Hematopoietic multipotent progenitor cell (in vitro differentiated cells): ENCODE measurements at regions not wholly inside any gene's neighbourhood (a gene's known extent, or its start where the extent isn't known, plus 50 kb on each side); places are given as distances from the start of the nearest gene placed in this dataset.
"Not testable (repeated sequence)": the region's sequence is repeated elsewhere in the genome, so short reads cannot be mapped to it uniquely, and the experiment has no call there.

Experiments used
- DNase-seq, 3 donors: peaks; one replicate each; pipeline ENCODE4 v3.0.0-alpha.2; 2011 to 2015; ENCODE audit warnings: low read depth in 2 of 3, low spot score in 2 of 3

- no peak for DNase-seq
Measured at GRCh38 chr3:177447938-177448337, 250.7 kb upstream of the TBL1XR1 start.

GRCh38 chr3:177448987-177449359 lies 251.7 kb upstream of the TBL1XR1 start:
- DNase-seq, result peak in 1 of 3 donors; percentile 40

GRCh38 chr3:177449360-177450006 lies 252.2 kb upstream of the TBL1XR1 start:
- peak in 1 of 3 donors; percentile 15 for DNase-seq

GRCh38 chr3:177451301-177451750 lies 254.0 kb upstream of the TBL1XR1 start:
- no peak for DNase-seq

GRCh38 chr3:177451864-177452830 lies 254.9 kb upstream of the TBL1XR1 start:
- no peak for DNase-seq

GRCh38 chr3:177452831-177453450 lies 255.7 kb upstream of the TBL1XR1 start:
- DNase-seq, result no peak

GRCh38 chr3:177453451-177453844 lies 256.2 kb upstream of the TBL1XR1 start:
- no peak for DNase-seq

- not testable (repeated sequence) for DNase-seq
Measured at GRCh38 chr3:177457204-177457603, 259.9 kb upstream of the TBL1XR1 start.

- DNase-seq, result no peak
Measured at GRCh38 chr3:177459401-177459800, 262.1 kb upstream of the TBL1XR1 start.

GRCh38 chr3:177460047-177460446 lies 262.8 kb upstream of the TBL1XR1 start:
- DNase-seq, result no peak

GRCh38 chr3:177461765-177462164 lies 264.5 kb upstream of the TBL1XR1 start:
- no peak for DNase-seq

GRCh38 chr3:177463341-177463740 lies 266.1 kb upstream of the TBL1XR1 start:
- not testable (repeated sequence) for DNase-seq

- no peak for DNase-seq
Measured at GRCh38 chr3:177463863-177464262, 266.6 kb upstream of the TBL1XR1 start.

GRCh38 chr3:177464392-177465256 lies 267.3 kb upstream of the TBL1XR1 start:
- no peak for DNase-seq

- DNase-seq, result no peak
Measured at GRCh38 chr3:177465257-177465642, 268.0 kb upstream of the TBL1XR1 start.

GRCh38 chr3:177466074-177466473 lies 268.8 kb upstream of the TBL1XR1 start:
- DNase-seq, result no peak

GRCh38 chr3:177466622-177467021 lies 269.3 kb upstream of the TBL1XR1 start:
- DNase-seq, result not testable (repeated sequence)

GRCh38 chr3:177467247-177467985 lies 270.1 kb upstream of the TBL1XR1 start:
- DNase-seq, result no peak

GRCh38 chr3:177468331-177468730 lies 271.0 kb upstream of the TBL1XR1 start:
- DNase-seq, result no peak

- DNase-seq, result no peak
Measured at GRCh38 chr3:177468816-177469215, 271.5 kb upstream of the TBL1XR1 start.
